SU-DHL-6 (cell line): ENCODE measurements at regions not wholly inside any gene's neighbourhood (a gene's known extent, or its start where the extent isn't known, plus 50 kb on each side); places are given as distances from the start of the nearest gene placed in this dataset.

Experiments used
- H2AFZ ChIP-seq: fragments of 200-600 bp; sonication (generic); 2 replicates; pipeline ENCODE4 v1.6.1; 2014; ENCODE audit warnings: low read depth, mild to moderate bottlenecking, moderate library complexity, mixed read lengths, antibody characterized with exemption, low read length; ENCODE audit not compliant: severe bottlenecking
- H3F3A ChIP-seq: fragments of 200-600 bp; shearing (Covaris generic); 2 replicates; pipeline ENCODE4 v1.6.0; 2016; ENCODE audit warnings: antibody characterized with exemption, mild to moderate bottlenecking; ENCODE audit not compliant: insufficient read depth
- H3K27ac ChIP-seq: fragments of 200-600 bp; sonication (generic); 2 replicates; pipeline ENCODE4 v1.5.1; 2016; ENCODE audit warnings: low read depth, mild to moderate bottlenecking, low read length, moderate library complexity, mixed read lengths
- H3K27me3 ChIP-seq: fragments of 200-600 bp; sonication (generic), shearing (Covaris generic); 2 replicates; pipeline ENCODE4 v1.6.0; 2014; ENCODE audit warnings: mild to moderate bottlenecking, low read length
- H3K36me3 ChIP-seq: fragments of 200-600 bp; sonication (generic); 2 replicates; pipeline ENCODE4 v1.6.1; 2014; ENCODE audit warnings: mild to moderate bottlenecking, low read length, mixed read lengths
- H3K4me2 ChIP-seq: fragments of 300-600, 200-600 bp; shearing (Covaris generic), sonication (generic); 2 replicates; pipeline ENCODE4 v1.6.0; 2014; ENCODE audit warnings: low read length, low read depth, mild to moderate bottlenecking; ENCODE audit not compliant: poor library complexity, severe bottlenecking
- H3K4me3 ChIP-seq: fragments of 200-600 bp; sonication (generic); 2 replicates; pipeline ENCODE4 v1.5.1; 2014; ENCODE audit warnings: antibody characterized with exemption, low read length, mild to moderate bottlenecking, mixed read lengths; ENCODE audit not compliant: insufficient read depth, poor library complexity, severe bottlenecking
- H3K79me2 ChIP-seq: fragments of 200-600 bp; sonication (generic); 2 replicates; pipeline ENCODE4 v1.6.1; 2014; ENCODE audit warnings: mild to moderate bottlenecking, low read length, moderate library complexity; ENCODE audit not compliant: insufficient read depth
- H3K9ac ChIP-seq: fragments of 200-600 bp; sonication (generic); 2 replicates; pipeline ENCODE4 v1.7.0; 2014; ENCODE audit warnings: mild to moderate bottlenecking, low read length
- H3K9me2 ChIP-seq: fragments of 200-600 bp; sonication (generic); replicated peaks from 2 replicates; pipeline ENCODE4 v1.6.1; 2014; ENCODE audit warnings: low read length; ENCODE audit not compliant: insufficient read depth
- H3K9me3 ChIP-seq: fragments of 200-600 bp; sonication (generic); 2 replicates; pipeline ENCODE4 v1.6.1; 2014; ENCODE audit warnings: low read length, mixed read lengths; ENCODE audit not compliant: insufficient read depth
- H4K20me1 ChIP-seq: fragments of 200-600 bp; sonication (generic); 2 replicates; pipeline ENCODE4 v1.6.1; 2014; ENCODE audit warnings: low read depth, mild to moderate bottlenecking, antibody characterized with exemption, low read length, moderate library complexity, mixed read lengths
- CTCF ChIP-seq: fragments of 200-600 bp; sonication (generic); IDR thresholded peaks from one replicate; pipeline ENCODE4 v1.5.1; 2017; ENCODE audit warnings: antibody characterized with exemption, mild to moderate bottlenecking, low read length, moderate library complexity; ENCODE audit not compliant: insufficient read depth, poor library complexity, severe bottlenecking
- EZH2phosphoT487 ChIP-seq: fragments of 200-600 bp; sonication (generic), shearing (Covaris generic); conservative IDR thresholded peaks from 2 replicates; pipeline ENCODE4 v1.6.1; 2018; ENCODE audit warnings: mild to moderate bottlenecking, antibody characterized with exemption, low read length, moderate library complexity, mixed read lengths

GRCh38 chr2:8265476-8266226 is 416.2 kb upstream of the ID2 start:
- Histone ChIP-seq H3K9me2 (no peaks in the 10 kb centered on the region), H3K4me3 (no peak overlapping the region), H3K9me3 (no peaks in the 10 kb centered on the region), H3K9ac (no peak overlapping the region), H3K36me3 (no peaks in the 10 kb centered on the region), H4K20me1 (no peaks in the 10 kb centered on the region), H3K27me3 (no peaks in the 10 kb centered on the region), H3K4me2 (no peak overlapping the region), H3K79me2 (no peaks in the 10 kb centered on the region), H3K27ac (no peak overlapping the region), H3F3A (no peaks in the 10 kb centered on the region), H2AFZ (no peak overlapping the region)
- TF ChIP-seq EZH2phosphoT487 (no peak), CTCF (no peak)

GRCh38 chr2:8266563-8266962 is 415.3 kb upstream of the ID2 start:
- Histone ChIP-seq H3K27me3 (no peaks in the 10 kb centered on the region), H3K9me3 (no peaks in the 10 kb centered on the region), H3K4me3 (no peak overlapping the region), H3K36me3 (no peaks in the 10 kb centered on the region), H3K27ac (no peak overlapping the region), H3K9ac (no peak overlapping the region), H2AFZ (no peak overlapping the region), H3K79me2 (no peaks in the 10 kb centered on the region), H3F3A (no peaks in the 10 kb centered on the region), H3K4me2 (no peak overlapping the region), H4K20me1 (no peaks in the 10 kb centered on the region), H3K9me2 (no peaks in the 10 kb centered on the region)
- no peak for TF ChIP-seq EZH2phosphoT487
- no peak for TF ChIP-seq CTCF

GRCh38 chr2:8267048-8267447 is 414.8 kb upstream of the ID2 start:
- Histone ChIP-seq H4K20me1 (no peaks in the 10 kb centered on the region), H3K27ac (no peak overlapping the region)

More at GRCh38 chr2:8267048-8267447, 414.8 kb upstream of the ID2 start:
- no peak overlapping the region for H3K4me2 ChIP-seq
- H3K9me2 ChIP-seq: no peaks in the 10 kb centered on the region
- H2AFZ ChIP-seq: no peak overlapping the region
- no peak overlapping the region for H3K4me3 ChIP-seq
- no peaks in the 10 kb centered on the region for H3K36me3 ChIP-seq
- no peaks in the 10 kb centered on the region for H3F3A ChIP-seq
- H3K9me3 ChIP-seq: no peaks in the 10 kb centered on the region
- no peaks in the 10 kb centered on the region for H3K27me3 ChIP-seq
- TF ChIP-seq EZH2phosphoT487 (no peak), CTCF (no peak)
- no peak overlapping the region for H3K9ac ChIP-seq
- no peaks in the 10 kb centered on the region for H3K79me2 ChIP-seq
